WTC11 (cell line): ENCODE measurements at regions not wholly inside any gene's neighbourhood (a gene's known extent, or its start where the extent isn't known, plus 50 kb on each side); places are given as distances from the start of the nearest gene placed in this dataset.
"Not testable (repeated sequence)": the region's sequence is repeated elsewhere in the genome, so short reads cannot be mapped to it uniquely, and the experiment has no call there.

ENCODE experiments used
- ATAC-seq: fragments of 200-7000 bp; cut with Tn5 transposase; 2 replicates; pipeline ENCODE4 v1.10.0; 2021; ENCODE audit warnings: mild to moderate bottlenecking, moderate library complexity
- CTCF ChIA-PET: fragments of 300-600 bp; sonication (Branson Sonifier 250); formaldehyde crosslinking; loops from one replicate; lab custom pipeline; 2021; ENCODE audit warnings: antibody characterized with exemption; lab: Charles Lee
- POLR2A ChIA-PET: fragments of 350-600 bp; sonication (Branson Sonifier 250); formaldehyde crosslinking; loops from one replicate; lab custom pipeline; 2021; ENCODE audit warnings: antibody characterized with exemption; lab: Charles Lee
- DNase-seq: peaks from one replicate; pipeline ENCODE4 v3.0.0; 2021; ENCODE audit warnings: low spot score
- H3K27ac Mint-ChIP-seq: 2 replicates; pipeline ENCODE4 v1.8.0; 2021; ENCODE audit warnings: mixed read lengths
- H3K27me3 Mint-ChIP-seq: 2 replicates; pipeline ENCODE4 v1.8.0; 2021; ENCODE audit warnings: low read depth, mild to moderate bottlenecking, moderate library complexity, mixed read lengths
- H3K36me3 Mint-ChIP-seq: 2 replicates; pipeline ENCODE4 v1.8.0; 2021; ENCODE audit warnings: mixed read lengths
- H3K4me1 Mint-ChIP-seq: 2 replicates; pipeline ENCODE4 v1.8.0; 2022; ENCODE audit warnings: mixed read lengths
- H3K4me3 Mint-ChIP-seq: 2 replicates; pipeline ENCODE4 v1.8.0; 2021; ENCODE audit warnings: mild to moderate bottlenecking, moderate library complexity, mixed read lengths
- H3K9me3 Mint-ChIP-seq: 2 replicates; pipeline ENCODE4 v1.8.0; 2021; ENCODE audit warnings: mixed read lengths
- CREB1 ChIP-seq: sonication (generic); formaldehyde crosslinking; IDR thresholded peaks from 2 replicates; pipeline ENCODE4 v1.8.0; 2023; ENCODE audit warnings: mild to moderate bottlenecking, missing genetic modification reagents
- CREM ChIP-seq: sonication (generic); formaldehyde crosslinking; IDR thresholded peaks from 2 replicates; pipeline ENCODE4 v1.8.1; 2022; ENCODE audit warnings: mild to moderate bottlenecking, missing genetic modification reagents, moderate library complexity
- ELF4 ChIP-seq: sonication (generic); formaldehyde crosslinking; IDR thresholded peaks from 2 replicates; pipeline ENCODE4 v1.8.1; 2022; ENCODE audit warnings: low read depth, mild to moderate bottlenecking, moderate library complexity, missing genetic modification reagents
- ETV6 ChIP-seq: sonication (generic); formaldehyde crosslinking; IDR thresholded peaks from 2 replicates; pipeline ENCODE4 v1.8.1; 2022; ENCODE audit warnings: mild to moderate bottlenecking, missing genetic modification reagents
- FOXP4 ChIP-seq: sonication (generic); formaldehyde crosslinking; IDR thresholded peaks from 2 replicates; pipeline ENCODE4 v1.8.0; 2022; ENCODE audit warnings: mild to moderate bottlenecking, missing genetic modification reagents
- GRHL2 ChIP-seq: fragments of 250-450 bp; sonication (Bioruptor Pico); IDR thresholded peaks from 2 replicates; pipeline ENCODE4 v1.8.0; 2022; ENCODE audit warnings: mild to moderate bottlenecking, moderate library complexity; ENCODE audit not compliant: insufficient replicate concordance, severe bottlenecking
- MYBL2 ChIP-seq: sonication (generic); formaldehyde crosslinking; IDR thresholded peaks from 2 replicates; pipeline ENCODE4 v1.8.1; 2023; ENCODE audit warnings: mild to moderate bottlenecking, moderate library complexity, missing genetic modification reagents
- NFE2L1 ChIP-seq: sonication (generic); formaldehyde crosslinking; IDR thresholded peaks from 2 replicates; pipeline ENCODE4 v1.8.1; 2023; ENCODE audit warnings: missing genetic modification reagents
- PREB ChIP-seq: sonication (generic); formaldehyde crosslinking; IDR thresholded peaks from 2 replicates; pipeline ENCODE4 v1.8.1; 2022; ENCODE audit warnings: mild to moderate bottlenecking, missing genetic modification reagents, moderate library complexity, borderline replicate concordance
- SOX15 ChIP-seq: fragments of 250-450 bp; sonication (Bioruptor Pico); IDR thresholded peaks from 2 replicates; pipeline ENCODE4 v1.9.0; 2021; ENCODE audit warnings: mild to moderate bottlenecking
- TCF7 ChIP-seq: sonication (generic); formaldehyde crosslinking; IDR thresholded peaks from 2 replicates; pipeline ENCODE4 v1.8.0; 2022; ENCODE audit warnings: mild to moderate bottlenecking, low read depth, missing genetic modification reagents, moderate library complexity
- ZNF232 ChIP-seq: sonication (generic); formaldehyde crosslinking; IDR thresholded peaks from 2 replicates; pipeline ENCODE4 v1.8.0; 2022; ENCODE audit warnings: mild to moderate bottlenecking, missing genetic modification reagents
- ZNF671 ChIP-seq: fragments of 250-450 bp; sonication (Bioruptor Pico); IDR thresholded peaks from 2 replicates; pipeline ENCODE4 v1.8.0; 2021; ENCODE audit warnings: mild to moderate bottlenecking
- TF ChIP-seq, protein P1 (sequence below): fragments of 250-450 bp; sonication (Bioruptor Pico); IDR thresholded peaks from 2 replicates; pipeline ENCODE4 v1.8.0; 2021; ENCODE audit warnings: mild to moderate bottlenecking
- TF ChIP-seq, protein P2 (sequence below): fragments of 250-450 bp; sonication (Bioruptor Pico); IDR thresholded peaks from 2 replicates; pipeline ENCODE4 v2.1.2; 2022; ENCODE audit warnings: mild to moderate bottlenecking, moderate library complexity
- TF ChIP-seq, protein P3 (sequence below): sonication (generic); formaldehyde crosslinking; IDR thresholded peaks from 2 replicates; pipeline ENCODE4 v1.8.1; 2023; ENCODE audit warnings: mild to moderate bottlenecking, missing genetic modification reagents, moderate library complexity
- TF ChIP-seq, protein P4 (sequence below): sonication (generic); formaldehyde crosslinking; conservative IDR thresholded peaks from 2 replicates; pipeline ENCODE4 v1.8.1; 2023; ENCODE audit warnings: mild to moderate bottlenecking, low read depth, missing genetic modification reagents, moderate library complexity

GRCh38 chr14:27845902-27846301 is 920.7 kb upstream of the FOXG1 start (continued):
- TF ChIP-seq, protein P1, sequence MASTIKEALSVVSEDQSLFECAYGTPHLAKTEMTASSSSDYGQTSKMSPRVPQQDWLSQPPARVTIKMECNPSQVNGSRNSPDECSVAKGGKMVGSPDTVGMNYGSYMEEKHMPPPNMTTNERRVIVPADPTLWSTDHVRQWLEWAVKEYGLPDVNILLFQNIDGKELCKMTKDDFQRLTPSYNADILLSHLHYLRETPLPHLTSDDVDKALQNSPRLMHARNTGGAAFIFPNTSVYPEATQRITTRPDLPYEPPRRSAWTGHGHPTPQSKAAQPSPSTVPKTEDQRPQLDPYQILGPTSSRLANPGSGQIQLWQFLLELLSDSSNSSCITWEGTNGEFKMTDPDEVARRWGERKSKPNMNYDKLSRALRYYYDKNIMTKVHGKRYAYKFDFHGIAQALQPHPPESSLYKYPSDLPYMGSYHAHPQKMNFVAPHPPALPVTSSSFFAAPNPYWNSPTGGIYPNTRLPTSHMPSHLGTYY: no peak
- TF ChIP-seq, all 79 proteins: peak for 0

GRCh38 chr14:27847480-27847879 is 919.1 kb upstream of the FOXG1 start:
- ATAC-seq, H3K4me3 Mint-ChIP-seq, H3K27ac Mint-ChIP-seq, CTCF ChIA-PET, DNase-seq, H3K36me3 Mint-ChIP-seq, POLR2A ChIA-PET, H3K27me3 Mint-ChIP-seq, H3K4me1 Mint-ChIP-seq: not testable (repeated sequence)
- peaks cover 17% of the 10 kb centered on the region for H3K9me3 Mint-ChIP-seq

DNA sequence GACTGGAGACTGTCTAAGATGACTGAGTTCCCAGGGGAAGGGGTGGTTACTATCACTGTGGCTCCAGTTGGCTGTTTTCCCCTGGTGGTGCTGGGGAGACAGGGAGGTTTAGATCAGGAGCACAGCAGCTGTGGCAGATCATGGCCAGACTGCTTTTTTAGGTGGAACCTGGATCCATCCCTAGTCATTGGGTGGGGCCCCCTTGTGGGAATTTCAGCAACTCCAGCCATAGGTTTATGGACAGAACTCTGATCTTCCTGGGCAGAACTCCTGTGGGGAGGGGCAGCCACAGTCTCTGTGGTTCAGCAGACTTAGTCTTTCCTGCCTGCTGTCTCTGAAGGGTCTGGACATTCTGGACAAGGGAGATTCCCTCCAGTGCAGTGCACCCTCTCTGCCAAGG is 917.4 kb upstream of the FOXG1 start:
- H3K9me3 Mint-ChIP-seq: peaks cover 30% of the 10 kb centered on the region
- H3K27me3 Mint-ChIP-seq, H3K27ac Mint-ChIP-seq, H3K4me1 Mint-ChIP-seq, POLR2A ChIA-PET, H3K36me3 Mint-ChIP-seq, H3K4me3 Mint-ChIP-seq, ATAC-seq, CTCF ChIA-PET: not testable (repeated sequence)
- DNase-seq: peak; percentile 33

DNA sequence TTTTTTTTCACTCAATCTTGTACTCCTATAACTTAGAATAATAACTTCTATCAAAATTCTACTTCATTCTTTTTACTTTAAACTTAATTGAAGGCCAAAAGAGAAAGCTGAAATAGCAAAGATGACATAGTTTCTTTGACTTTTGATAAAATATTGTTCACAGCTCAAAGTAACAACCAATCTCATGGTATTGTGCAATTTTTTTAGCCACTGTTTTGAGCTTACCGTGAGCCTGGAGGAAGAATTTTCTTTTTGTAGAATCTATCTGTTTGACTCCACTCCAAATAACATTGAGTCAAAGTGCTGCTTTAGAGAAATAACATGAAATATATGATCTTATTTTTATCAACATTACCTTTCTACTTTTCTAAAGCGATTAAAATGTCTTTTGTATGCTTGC is 903.9 kb upstream of the FOXG1 start:
- Mint-ChIP-seq H3K9me3 (peaks cover 3% of the 10 kb centered on the region; the same call in 1 of the 2 replicates), H3K4me3 (no peak overlapping the region), H3K27ac (no peak overlapping the region), H3K36me3 (no peaks in the 10 kb centered on the region), H3K27me3 (no peaks in the 10 kb centered on the region), H3K4me1 (no peaks in the 10 kb centered on the region)
- ATAC-seq (no peak), DNase-seq (no peak)
- TF ChIP-seq ZNF232 (no peak), NFE2L1 (CRISPR knock-in tag) (no peak), TCF7 (CRISPR knock-in tag) (no peak), ETV6 (CRISPR knock-in tag) (no peak), FOXP4 (no peak)
- TF ChIP-seq, protein P2, sequence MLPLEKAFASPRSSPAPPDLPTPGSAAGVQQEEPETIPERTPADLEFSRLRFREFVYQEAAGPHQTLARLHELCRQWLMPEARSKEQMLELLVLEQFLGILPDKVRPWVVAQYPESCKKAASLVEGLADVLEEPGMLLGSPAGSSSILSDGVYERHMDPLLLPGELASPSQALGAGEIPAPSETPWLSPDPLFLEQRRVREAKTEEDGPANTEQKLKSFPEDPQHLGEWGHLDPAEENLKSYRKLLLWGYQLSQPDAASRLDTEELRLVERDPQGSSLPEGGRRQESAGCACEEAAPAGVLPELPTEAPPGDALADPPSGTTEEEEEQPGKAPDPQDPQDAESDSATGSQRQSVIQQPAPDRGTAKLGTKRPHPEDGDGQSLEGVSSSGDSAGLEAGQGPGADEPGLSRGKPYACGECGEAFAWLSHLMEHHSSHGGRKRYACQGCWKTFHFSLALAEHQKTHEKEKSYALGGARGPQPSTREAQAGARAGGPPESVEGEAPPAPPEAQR: no peak
- ChIA-PET POLR2A (no interaction called here), CTCF (no interaction called here)

DNA sequence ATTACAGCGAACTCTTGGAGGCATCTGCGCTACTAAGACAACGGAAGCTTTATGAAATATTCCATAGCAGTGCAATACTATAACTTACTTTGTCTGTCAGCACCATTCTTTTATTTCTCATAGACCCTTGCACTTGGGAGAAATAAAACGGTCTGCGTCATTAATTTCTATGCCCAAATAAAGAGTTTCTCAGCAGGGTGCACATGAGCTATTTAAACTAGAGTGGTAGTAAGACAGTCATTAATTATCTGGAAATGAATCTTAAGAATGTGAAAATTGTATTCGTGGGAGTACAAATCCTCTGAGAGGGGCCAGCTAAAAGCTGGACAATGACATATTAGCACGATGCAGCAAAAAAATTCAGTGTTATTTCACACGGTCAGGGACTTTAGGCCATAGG is 903.4 kb upstream of the FOXG1 start:
- ChIA-PET POLR2A (no interaction called here), CTCF (no interaction called here)
- H3K4me3 Mint-ChIP-seq: no peak overlapping the region
- no peaks in the 10 kb centered on the region for H3K36me3 Mint-ChIP-seq
- H3K27ac Mint-ChIP-seq: no peak overlapping the region
- H3K4me1 Mint-ChIP-seq: no peaks in the 10 kb centered on the region
- DNase-seq (no peak), ATAC-seq (no peak)
- H3K9me3 Mint-ChIP-seq: peaks cover 3% of the 10 kb centered on the region; the same call in 1 of the 2 replicates
- no peaks in the 10 kb centered on the region for H3K27me3 Mint-ChIP-seq
- TF ChIP-seq, protein P3, sequence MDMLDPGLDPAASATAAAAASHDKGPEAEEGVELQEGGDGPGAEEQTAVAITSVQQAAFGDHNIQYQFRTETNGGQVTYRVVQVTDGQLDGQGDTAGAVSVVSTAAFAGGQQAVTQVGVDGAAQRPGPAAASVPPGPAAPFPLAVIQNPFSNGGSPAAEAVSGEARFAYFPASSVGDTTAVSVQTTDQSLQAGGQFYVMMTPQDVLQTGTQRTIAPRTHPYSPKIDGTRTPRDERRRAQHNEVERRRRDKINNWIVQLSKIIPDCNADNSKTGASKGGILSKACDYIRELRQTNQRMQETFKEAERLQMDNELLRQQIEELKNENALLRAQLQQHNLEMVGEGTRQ (CRISPR knock-in tag): no peak
- TF ChIP-seq, protein P2: no peak
- TF ChIP-seq GRHL2 (CRISPR knock-in tag) (no peak), ELF4 (CRISPR knock-in tag) (no peak), PREB (CRISPR knock-in tag) (no peak), ZNF671 (no peak), CREM (CRISPR knock-in tag) (no peak), MYBL2 (CRISPR knock-in tag) (no peak), SOX15 (CRISPR knock-in tag) (no peak), CREB1 (CRISPR knock-in tag) (no peak)
- TF ChIP-seq, protein P4, sequence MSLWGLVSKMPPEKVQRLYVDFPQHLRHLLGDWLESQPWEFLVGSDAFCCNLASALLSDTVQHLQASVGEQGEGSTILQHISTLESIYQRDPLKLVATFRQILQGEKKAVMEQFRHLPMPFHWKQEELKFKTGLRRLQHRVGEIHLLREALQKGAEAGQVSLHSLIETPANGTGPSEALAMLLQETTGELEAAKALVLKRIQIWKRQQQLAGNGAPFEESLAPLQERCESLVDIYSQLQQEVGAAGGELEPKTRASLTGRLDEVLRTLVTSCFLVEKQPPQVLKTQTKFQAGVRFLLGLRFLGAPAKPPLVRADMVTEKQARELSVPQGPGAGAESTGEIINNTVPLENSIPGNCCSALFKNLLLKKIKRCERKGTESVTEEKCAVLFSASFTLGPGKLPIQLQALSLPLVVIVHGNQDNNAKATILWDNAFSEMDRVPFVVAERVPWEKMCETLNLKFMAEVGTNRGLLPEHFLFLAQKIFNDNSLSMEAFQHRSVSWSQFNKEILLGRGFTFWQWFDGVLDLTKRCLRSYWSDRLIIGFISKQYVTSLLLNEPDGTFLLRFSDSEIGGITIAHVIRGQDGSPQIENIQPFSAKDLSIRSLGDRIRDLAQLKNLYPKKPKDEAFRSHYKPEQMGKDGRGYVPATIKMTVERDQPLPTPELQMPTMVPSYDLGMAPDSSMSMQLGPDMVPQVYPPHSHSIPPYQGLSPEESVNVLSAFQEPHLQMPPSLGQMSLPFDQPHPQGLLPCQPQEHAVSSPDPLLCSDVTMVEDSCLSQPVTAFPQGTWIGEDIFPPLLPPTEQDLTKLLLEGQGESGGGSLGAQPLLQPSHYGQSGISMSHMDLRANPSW (CRISPR knock-in tag): no peak
